ENCODE measurements at regions not wholly inside any gene's neighbourhood (a gene's known extent, or its start where the extent isn't known, plus 50 kb on each side); places are given as distances from the start of the nearest gene placed in this dataset.

- H3K27me3 ChIP-seq (ENCODE audit: control insufficient read depth in 3 of 3, insufficient read depth in 3 of 3, low read length in 3 of 3), result no peaks in the 10 kb centered on the region
- H3K4me1 ChIP-seq (ENCODE audit: control insufficient read depth in 3 of 3, insufficient read depth in 3 of 3, low read length in 3 of 3), result peaks cover 12 to 19% (median 13%) of the 10 kb centered on the region in 3 donors
- no peak overlapping the region for H3K4me3 ChIP-seq (ENCODE audit: low read length in 3 of 3)
- no peaks in the 10 kb centered on the region for H3K9me3 ChIP-seq (ENCODE audit: control insufficient read depth in 3 of 3, low read length in 3 of 3)
- no peaks in the 10 kb centered on the region for H3K36me3 ChIP-seq (ENCODE audit: control insufficient read depth in 3 of 3, insufficient read depth in 3 of 3, low read length in 3 of 3)
- no peak overlapping the region for H3K9ac ChIP-seq (ENCODE audit: low read depth in 1 of 3, low read length in 3 of 3)
- H3K27ac ChIP-seq (ENCODE audit: low read depth, low read length), result no peak overlapping the region
These were observed 433.4 kb upstream of the NFE2L3 start for GRCh38 chr7:25718596-25718995.

DNA sequence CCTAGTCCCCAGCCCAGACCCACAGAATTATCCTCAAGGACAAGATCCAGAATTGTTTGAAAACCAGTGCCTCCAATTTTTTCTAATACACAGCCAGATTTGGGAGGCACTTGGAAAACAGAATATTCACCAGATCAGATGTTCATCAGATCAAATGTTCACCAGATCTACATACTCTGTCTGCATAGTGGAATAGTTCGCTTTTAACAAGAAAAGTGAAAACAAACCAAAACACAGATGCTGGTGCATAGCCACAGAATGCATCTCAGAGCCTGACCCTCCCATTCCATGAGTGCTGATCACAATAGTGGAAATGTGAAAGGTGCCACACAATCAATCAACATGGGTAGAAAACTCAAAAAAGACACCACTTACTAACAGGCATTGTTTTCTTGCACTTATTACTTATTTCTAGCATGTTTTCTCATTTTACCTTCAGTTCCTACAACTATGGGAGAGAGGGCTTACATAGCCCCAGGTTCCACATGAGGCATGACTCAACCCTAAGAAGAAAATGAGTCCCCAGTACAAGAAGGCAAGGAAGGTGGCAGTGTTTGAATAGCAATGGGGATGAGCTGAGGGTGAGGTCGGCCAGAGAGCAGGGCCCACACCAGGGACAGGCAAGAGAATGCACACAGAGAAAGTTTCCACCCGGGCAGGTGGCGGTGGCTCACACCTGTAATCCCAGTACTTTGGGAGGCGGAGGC, 432.7 kb upstream of the NFE2L3 start:
- H3K9me3 ChIP-seq (ENCODE audit: control insufficient read depth in 3 of 3, low read length in 3 of 3), result no peaks in the 10 kb centered on the region
- no peaks in the 10 kb centered on the region for H3K27me3 ChIP-seq (ENCODE audit: control insufficient read depth in 3 of 3, insufficient read depth in 3 of 3, low read length in 3 of 3)
- H3K4me1 ChIP-seq (ENCODE audit: control insufficient read depth in 3 of 3, insufficient read depth in 3 of 3, low read length in 3 of 3), result peaks cover 5 to 11% (median 6%) of the 10 kb centered on the region in 3 donors
- no peak overlapping the region for H3K9ac ChIP-seq (ENCODE audit: low read depth in 1 of 3, low read length in 3 of 3)
- H3K4me3 ChIP-seq (ENCODE audit: low read length in 3 of 3), result no peak overlapping the region
- no peaks in the 10 kb centered on the region for H3K36me3 ChIP-seq (ENCODE audit: control insufficient read depth in 3 of 3, insufficient read depth in 3 of 3, low read length in 3 of 3)
- H3K27ac ChIP-seq (ENCODE audit: low read depth, low read length), result no peak overlapping the region

GRCh38 chr7:25720427-25720826, 431.6 kb upstream of the NFE2L3 start:
- no peak overlapping the region for H3K4me3 ChIP-seq (ENCODE audit: low read length in 3 of 3)
- H3K9ac ChIP-seq (ENCODE audit: low read depth in 1 of 3, low read length in 3 of 3), result no peak overlapping the region
- H3K36me3 ChIP-seq (ENCODE audit: control insufficient read depth in 3 of 3, insufficient read depth in 3 of 3, low read length in 3 of 3), result no peaks in the 10 kb centered on the region
- H3K27ac ChIP-seq (ENCODE audit: low read depth, low read length), result no peak overlapping the region
- no peaks in the 10 kb centered on the region for H3K9me3 ChIP-seq (ENCODE audit: control insufficient read depth in 3 of 3, low read length in 3 of 3)
- no peaks in the 10 kb centered on the region for H3K27me3 ChIP-seq (ENCODE audit: control insufficient read depth in 3 of 3, insufficient read depth in 3 of 3, low read length in 3 of 3)
- H3K4me1 ChIP-seq (ENCODE audit: control insufficient read depth in 3 of 3, insufficient read depth in 3 of 3, low read length in 3 of 3), result peaks cover 4 to 11% (median 8%) of the 10 kb centered on the region in 3 donors

DNA sequence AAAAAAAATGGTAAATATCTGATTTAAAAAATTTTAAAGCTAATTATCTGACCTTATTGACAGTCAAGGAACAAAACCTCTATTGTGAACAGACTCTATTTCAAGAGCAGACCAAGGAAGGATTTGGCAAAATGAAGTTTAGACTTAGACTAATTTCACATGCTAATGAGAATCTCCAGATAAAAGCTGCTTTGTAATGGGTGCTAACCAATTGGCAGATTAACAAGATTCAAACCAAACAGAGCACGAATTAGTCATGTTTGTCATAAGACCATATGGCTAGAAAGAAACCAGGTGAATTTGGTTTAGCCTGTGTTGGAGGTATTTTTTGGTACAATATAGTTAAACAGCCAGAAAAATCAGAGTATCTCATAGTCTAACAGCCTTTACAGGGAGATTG, 429.1 kb upstream of the NFE2L3 start:
- no peaks in the 10 kb centered on the region for H3K9me3 ChIP-seq (ENCODE audit: control insufficient read depth in 3 of 3, low read length in 3 of 3)
- no peak overlapping the region for H3K27ac ChIP-seq (ENCODE audit: low read depth, low read length)
- H3K27me3 ChIP-seq (ENCODE audit: control insufficient read depth in 3 of 3, insufficient read depth in 3 of 3, low read length in 3 of 3), result no peaks in the 10 kb centered on the region
- no peaks in the 10 kb centered on the region for H3K36me3 ChIP-seq (ENCODE audit: control insufficient read depth in 3 of 3, insufficient read depth in 3 of 3, low read length in 3 of 3)
- no peak overlapping the region for H3K4me3 ChIP-seq (ENCODE audit: low read length in 3 of 3)
- no peak overlapping the region for H3K9ac ChIP-seq (ENCODE audit: low read depth in 1 of 3, low read length in 3 of 3)
- peaks cover 11 to 23% (median 14%) of the 10 kb centered on the region in 3 donors for H3K4me1 ChIP-seq (ENCODE audit: control insufficient read depth in 3 of 3, insufficient read depth in 3 of 3, low read length in 3 of 3)

- Histone ChIP-seq H3K4me3 (ENCODE audit: low read length in 3 of 3) (no peak overlapping the region), H3K27ac (ENCODE audit: low read depth, low read length) (no peak overlapping the region), H3K9ac (ENCODE audit: low read depth in 1 of 3, low read length in 3 of 3) (no peak overlapping the region), H3K27me3 (ENCODE audit: control insufficient read depth in 3 of 3, insufficient read depth in 3 of 3, low read length in 3 of 3) (no peaks in the 10 kb centered on the region), H3K36me3 (ENCODE audit: control insufficient read depth in 3 of 3, insufficient read depth in 3 of 3, low read length in 3 of 3) (no peaks in the 10 kb centered on the region), H3K4me1 (ENCODE audit: control insufficient read depth in 3 of 3, insufficient read depth in 3 of 3, low read length in 3 of 3) (peaks cover 11 to 23% (median 14%) of the 10 kb centered on the region in 3 donors), H3K9me3 (ENCODE audit: control insufficient read depth in 3 of 3, low read length in 3 of 3) (no peaks in the 10 kb centered on the region)
These were observed 426.5 kb upstream of the NFE2L3 start for GRCh38 chr7:25725451-25725850.

DNA sequence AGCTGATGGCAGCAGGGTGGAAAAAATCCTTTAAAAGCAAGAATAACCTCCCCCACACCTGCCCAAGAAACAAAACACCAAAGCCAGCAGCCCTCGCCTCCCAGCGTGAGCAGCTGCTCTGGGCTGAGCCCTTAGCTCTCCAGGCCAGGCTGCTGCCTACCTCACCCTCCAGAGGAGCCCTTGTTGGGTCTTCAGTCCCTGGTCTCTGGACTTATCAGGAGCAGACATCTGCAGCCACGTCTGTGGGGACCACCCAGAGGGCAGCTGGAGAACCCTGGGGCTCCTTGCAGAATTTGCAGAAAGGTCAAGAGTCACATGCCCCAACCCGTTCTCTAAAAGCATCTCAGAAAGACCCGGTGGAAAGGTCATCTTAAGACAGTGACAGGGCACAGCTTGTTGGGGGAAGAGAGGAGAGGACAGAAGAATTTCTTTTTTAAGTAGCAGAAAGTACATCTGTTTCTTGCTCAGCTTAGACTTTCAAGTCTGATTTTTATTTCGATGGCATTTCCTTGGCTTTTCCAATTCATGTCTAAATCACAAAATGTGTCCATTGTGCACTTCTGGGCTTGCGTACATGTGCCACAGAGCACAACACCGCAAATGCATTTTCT, 425.7 kb upstream of the NFE2L3 start:
- no peaks in the 10 kb centered on the region for H3K36me3 ChIP-seq (ENCODE audit: control insufficient read depth in 3 of 3, insufficient read depth in 3 of 3, low read length in 3 of 3)
- no peak overlapping the region for H3K4me3 ChIP-seq (ENCODE audit: low read length in 3 of 3)
- H3K9ac ChIP-seq (ENCODE audit: low read depth in 1 of 3, low read length in 3 of 3), result no peak overlapping the region
- no peaks in the 10 kb centered on the region for H3K27me3 ChIP-seq (ENCODE audit: control insufficient read depth in 3 of 3, insufficient read depth in 3 of 3, low read length in 3 of 3)
- peaks cover 11 to 23% (median 16%) of the 10 kb centered on the region in 3 donors for H3K4me1 ChIP-seq (ENCODE audit: control insufficient read depth in 3 of 3, insufficient read depth in 3 of 3, low read length in 3 of 3)
- H3K27ac ChIP-seq (ENCODE audit: low read depth, low read length), result no peak overlapping the region
- no peaks in the 10 kb centered on the region for H3K9me3 ChIP-seq (ENCODE audit: control insufficient read depth in 3 of 3, low read length in 3 of 3)

GRCh38 chr7:25726781-25727311, 425.2 kb upstream of the NFE2L3 start:
- H3K27ac ChIP-seq (ENCODE audit: low read depth, low read length), result no peak overlapping the region
- no peak overlapping the region for H3K9ac ChIP-seq (ENCODE audit: low read depth in 1 of 3, low read length in 3 of 3)

DNA sequence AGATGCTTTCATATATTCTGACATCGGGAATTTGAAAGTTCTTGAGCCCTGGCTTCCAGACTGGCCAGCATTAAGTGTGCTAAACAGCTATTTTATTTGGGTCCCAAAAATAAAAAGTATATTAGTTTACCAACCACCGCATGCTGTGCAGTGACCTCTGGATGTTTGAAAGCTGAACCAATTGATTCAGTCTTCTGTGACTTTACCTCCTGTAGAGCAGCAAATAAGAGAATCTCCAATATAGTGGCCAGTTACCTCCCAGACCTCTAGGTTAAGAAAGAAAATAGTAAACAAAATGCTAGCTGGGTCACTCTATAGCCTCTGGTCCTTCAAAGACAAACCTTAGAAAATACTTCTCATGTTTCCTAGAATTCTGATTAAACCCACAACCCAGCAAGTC, 424.6 kb upstream of the NFE2L3 start:
- no peak overlapping the region for H3K4me3 ChIP-seq (ENCODE audit: low read length in 3 of 3)
- peaks cover 11 to 29% (median 20%) of the 10 kb centered on the region in 3 donors for H3K4me1 ChIP-seq (ENCODE audit: control insufficient read depth in 3 of 3, insufficient read depth in 3 of 3, low read length in 3 of 3)
- H3K27ac ChIP-seq (ENCODE audit: low read depth, low read length), result no peak overlapping the region
- no peaks in the 10 kb centered on the region for H3K9me3 ChIP-seq (ENCODE audit: control insufficient read depth in 3 of 3, low read length in 3 of 3)
- no peak overlapping the region for H3K9ac ChIP-seq (ENCODE audit: low read depth in 1 of 3, low read length in 3 of 3)
- no peaks in the 10 kb centered on the region for H3K36me3 ChIP-seq (ENCODE audit: control insufficient read depth in 3 of 3, insufficient read depth in 3 of 3, low read length in 3 of 3)
- no peaks in the 10 kb centered on the region for H3K27me3 ChIP-seq (ENCODE audit: control insufficient read depth in 3 of 3, insufficient read depth in 3 of 3, low read length in 3 of 3)

More at GRCh38 chr7:25726781-25727311, 425.2 kb upstream of the NFE2L3 start:
- no peaks in the 10 kb centered on the region for H3K27me3 ChIP-seq (ENCODE audit: control insufficient read depth in 3 of 3, insufficient read depth in 3 of 3, low read length in 3 of 3)
- H3K4me3 ChIP-seq (ENCODE audit: low read length in 3 of 3), result no peak overlapping the region
- H3K9me3 ChIP-seq (ENCODE audit: control insufficient read depth in 3 of 3, low read length in 3 of 3), result no peaks in the 10 kb centered on the region
- H3K4me1 ChIP-seq (ENCODE audit: control insufficient read depth in 3 of 3, insufficient read depth in 3 of 3, low read length in 3 of 3), result peaks cover 11 to 29% (median 17%) of the 10 kb centered on the region in 3 donors
- H3K36me3 ChIP-seq (ENCODE audit: control insufficient read depth in 3 of 3, insufficient read depth in 3 of 3, low read length in 3 of 3), result no peaks in the 10 kb centered on the region

DNA sequence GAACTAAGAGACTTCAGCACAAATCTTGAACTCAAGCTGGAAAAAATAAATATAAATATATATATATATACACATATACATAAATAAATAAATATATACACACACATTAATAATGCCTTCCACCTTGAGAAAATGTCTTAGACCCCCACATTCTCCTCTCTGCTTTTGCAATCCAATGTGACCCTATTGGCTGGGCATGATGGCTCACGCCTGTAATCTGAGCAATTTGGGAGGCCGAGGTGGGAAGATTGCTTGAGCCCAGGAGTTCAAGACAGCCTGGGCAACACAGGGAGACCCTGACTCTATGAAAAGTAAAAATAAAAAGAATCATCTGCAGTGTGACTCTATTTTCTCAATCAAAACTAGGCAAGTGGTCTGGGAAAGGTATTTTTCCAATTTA, 424.1 kb upstream of the NFE2L3 start:
- H3K27ac ChIP-seq (ENCODE audit: low read depth, low read length), result no peak overlapping the region
- H3K9me3 ChIP-seq (ENCODE audit: control insufficient read depth in 3 of 3, low read length in 3 of 3), result no peaks in the 10 kb centered on the region
- no peaks in the 10 kb centered on the region for H3K27me3 ChIP-seq (ENCODE audit: control insufficient read depth in 3 of 3, insufficient read depth in 3 of 3, low read length in 3 of 3)
- H3K4me1 ChIP-seq (ENCODE audit: control insufficient read depth in 3 of 3, insufficient read depth in 3 of 3, low read length in 3 of 3), result peaks cover 11 to 29% (median 20%) of the 10 kb centered on the region in 3 donors
- no peak overlapping the region for H3K4me3 ChIP-seq (ENCODE audit: low read length in 3 of 3)
- H3K9ac ChIP-seq (ENCODE audit: low read depth in 1 of 3, low read length in 3 of 3), result no peak overlapping the region
- no peaks in the 10 kb centered on the region for H3K36me3 ChIP-seq (ENCODE audit: control insufficient read depth in 3 of 3, insufficient read depth in 3 of 3, low read length in 3 of 3)
